HEK293 (cell line): ENCODE measurements at regions not wholly inside any gene's neighbourhood (a gene's known extent, or its start where the extent isn't known, plus 50 kb on each side); places are given as distances from the start of the nearest gene placed in this dataset.

Experiments used
- CTCF ChIA-PET: fragments of 350-600 bp; formaldehyde crosslinking; extraction: SDS; loops from one replicate; lab custom pipeline; 2021; ENCODE audit warnings: antibody characterized with exemption; lab: Yijun Ruan, JAX
- POLR2A ChIA-PET: fragments of 300-600 bp; formaldehyde crosslinking; extraction: SDS; loops from one replicate; lab custom pipeline; 2020; ENCODE audit warnings: antibody characterized with exemption, inconsistent platforms; lab: Yijun Ruan, JAX
- H3K27ac ChIP-seq: fragments of 200-500 bp; sonication (Bioruptor generic); 2 replicates; pipeline ENCODE4 v1.5.1; 2014; ENCODE audit warnings: low read depth, low read length, control low read depth, inconsistent platforms; ENCODE audit errors: extremely low read depth
- H3K36me3 ChIP-seq, 2 experiments: fragments of 200-500 bp in 1 of 2; sonication (Bioruptor generic) in 1 of 2; 1 replicate in 1 of 2; 2 replicates in 1 of 2; pipeline ENCODE4 v1.5.1; 2014 to 2017; ENCODE audit warnings: inconsistent platforms in 2 of 2, low read length in 2 of 2; ENCODE audit not compliant: control insufficient read depth in 2 of 2, insufficient read depth in 1 of 2
- H3K4me1 ChIP-seq: fragments of 200-500 bp; sonication (Bioruptor generic); 2 replicates; pipeline ENCODE4 v1.5.1; 2014; ENCODE audit warnings: mild to moderate bottlenecking, low read length, inconsistent platforms; ENCODE audit not compliant: control insufficient read depth, insufficient read depth
- H3K4me3 ChIP-seq: 2 replicates; pipeline ENCODE4 v1.5.1; 2011; ENCODE audit warnings: low read depth, mild to moderate bottlenecking, control low read depth, low read length, moderate library complexity
- H3K9me3 ChIP-seq: fragments of 200-500 bp; sonication (Bioruptor generic); 2 replicates; pipeline ENCODE4 v1.5.1; 2014; ENCODE audit warnings: low read depth, low read length, inconsistent platforms; ENCODE audit not compliant: control insufficient read depth, insufficient read depth
- CTCF ChIP-seq: fragments of 450-650 bp; formaldehyde crosslinking; IDR thresholded peaks from 2 replicates; pipeline ENCODE4 v1.5.1; 2016; ENCODE audit warnings: missing biosample characterization, missing genetic modification characterization
- EGR2 ChIP-seq: fragments of 450-650 bp; formaldehyde crosslinking; IDR thresholded peaks from 2 replicates; pipeline ENCODE4 v1.5.1; 2016; ENCODE audit warnings: low read depth, missing biosample characterization, missing genetic modification characterization
- ZFHX2 ChIP-seq: fragments of 450-650 bp; formaldehyde crosslinking; conservative IDR thresholded peaks from 2 replicates; pipeline ENCODE4 v1.5.1; 2016; ENCODE audit warnings: missing biosample characterization, missing genetic modification characterization
- ZNF146 ChIP-seq: fragments of 450-650 bp; formaldehyde crosslinking; IDR thresholded peaks from 2 replicates; pipeline ENCODE4 v1.5.1; 2016; ENCODE audit warnings: missing biosample characterization, missing genetic modification characterization
- ZNF280D ChIP-seq: fragments of 450-650 bp; formaldehyde crosslinking; IDR thresholded peaks from 2 replicates; pipeline ENCODE4 v1.5.1; 2016; ENCODE audit warnings: missing biosample characterization, missing genetic modification characterization
- ZNF324 ChIP-seq: fragments of 450-650 bp; formaldehyde crosslinking; IDR thresholded peaks from 2 replicates; pipeline ENCODE4 v1.5.1; 2016; ENCODE audit warnings: missing biosample characterization, missing genetic modification characterization
- ZNF335 ChIP-seq: fragments of 450-650 bp; formaldehyde crosslinking; conservative IDR thresholded peaks from 2 replicates; pipeline ENCODE4 v1.5.1; 2016; ENCODE audit warnings: missing biosample characterization, missing genetic modification characterization
- ZNF426 ChIP-seq: fragments of 450-650 bp; formaldehyde crosslinking; IDR thresholded peaks from 2 replicates; pipeline ENCODE4 v1.5.1; 2017; ENCODE audit warnings: missing biosample characterization, missing genetic modification characterization, mild to moderate bottlenecking, inconsistent platforms, moderate library complexity
- ZNF654 ChIP-seq: fragments of 450-650 bp; formaldehyde crosslinking; IDR thresholded peaks from 2 replicates; pipeline ENCODE4 v1.5.1; 2016; ENCODE audit warnings: low read depth, missing biosample characterization, missing genetic modification characterization
- ZNF660 ChIP-seq: fragments of 450-650 bp; IDR thresholded peaks from 2 replicates; pipeline ENCODE4 v1.5.1; 2018; ENCODE audit warnings: missing biosample characterization, mild to moderate bottlenecking, missing genetic modification characterization
- ZNF677 ChIP-seq: fragments of 450-650 bp; IDR thresholded peaks from 2 replicates; pipeline ENCODE4 v1.5.0; 2018; ENCODE audit warnings: missing biosample characterization, mild to moderate bottlenecking, missing genetic modification characterization, moderate library complexity
- ZSCAN23 ChIP-seq: fragments of 450-650 bp; formaldehyde crosslinking; IDR thresholded peaks from 2 replicates; pipeline ENCODE4 v1.5.1; 2016; ENCODE audit warnings: missing biosample characterization, missing genetic modification characterization
- TF ChIP-seq, protein P1 (sequence below): fragments of 450-650 bp; formaldehyde crosslinking; IDR thresholded peaks from 2 replicates; pipeline ENCODE4 v1.5.1; 2017; ENCODE audit warnings: missing biosample characterization, missing genetic modification characterization

- no peak overlapping the region for H3K27ac ChIP-seq
- POLR2A ChIA-PET = no interaction called here
- TF ChIP-seq ZNF677 (tag by site-specific recombination) = no peak
- TF ChIP-seq ZFHX2 (tag by site-specific recombination) = peak; percentile 65
- TF ChIP-seq ZNF280D (tag by site-specific recombination) = no peak
- TF ChIP-seq ZNF146 (tag by site-specific recombination) = no peak
- TF ChIP-seq ZNF324 (tag by site-specific recombination) = no peak
- peak; percentile 80 for TF ChIP-seq EGR2 (tag by site-specific recombination)
- TF ChIP-seq, protein P1, sequence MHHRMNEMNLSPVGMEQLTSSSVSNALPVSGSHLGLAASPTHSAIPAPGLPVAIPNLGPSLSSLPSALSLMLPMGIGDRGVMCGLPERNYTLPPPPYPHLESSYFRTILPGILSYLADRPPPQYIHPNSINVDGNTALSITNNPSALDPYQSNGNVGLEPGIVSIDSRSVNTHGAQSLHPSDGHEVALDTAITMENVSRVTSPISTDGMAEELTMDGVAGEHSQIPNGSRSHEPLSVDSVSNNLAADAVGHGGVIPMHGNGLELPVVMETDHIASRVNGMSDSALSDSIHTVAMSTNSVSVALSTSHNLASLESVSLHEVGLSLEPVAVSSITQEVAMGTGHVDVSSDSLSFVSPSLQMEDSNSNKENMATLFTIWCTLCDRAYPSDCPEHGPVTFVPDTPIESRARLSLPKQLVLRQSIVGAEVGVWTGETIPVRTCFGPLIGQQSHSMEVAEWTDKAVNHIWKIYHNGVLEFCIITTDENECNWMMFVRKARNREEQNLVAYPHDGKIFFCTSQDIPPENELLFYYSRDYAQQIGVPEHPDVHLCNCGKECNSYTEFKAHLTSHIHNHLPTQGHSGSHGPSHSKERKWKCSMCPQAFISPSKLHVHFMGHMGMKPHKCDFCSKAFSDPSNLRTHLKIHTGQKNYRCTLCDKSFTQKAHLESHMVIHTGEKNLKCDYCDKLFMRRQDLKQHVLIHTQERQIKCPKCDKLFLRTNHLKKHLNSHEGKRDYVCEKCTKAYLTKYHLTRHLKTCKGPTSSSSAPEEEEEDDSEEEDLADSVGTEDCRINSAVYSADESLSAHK (tag by site-specific recombination) = no peak
- TF ChIP-seq, all 188 proteins: peak for 2
- CTCF ChIA-PET = interaction anchor here (0.6 to 8.4 kb wide), 7 partner anchors 28 to 376 kb away, joined by 3 to 74 read pairs (median 4); no protein-coding TSS in a partner anchor
- Histone ChIP-seq H3K4me3 (no peak overlapping the region), H3K36me3 (no peaks in the 10 kb centered on the region), H3K9me3 (no peaks in the 10 kb centered on the region), H3K4me1 (no peaks in the 10 kb centered on the region)
These were observed 51.1 kb upstream of the POMGNT2 start for GRCh38 chr3:43156812-43157455.

GRCh38 chr3:43155464-43156121, 49.7 kb upstream of the POMGNT2 start:
- Histone ChIP-seq H3K4me3 (no peak overlapping the region), H3K27ac (no peak overlapping the region), H3K36me3 (no peaks in the 10 kb centered on the region), H3K9me3 (no peaks in the 10 kb centered on the region), H3K4me1 (no peaks in the 10 kb centered on the region)
- ChIA-PET POLR2A (no interaction called here), CTCF (interaction anchor here (0.6 to 8.4 kb wide), 9 partner anchors 15 to 348 kb away, joined by 3 to 74 read pairs (median 4); no protein-coding TSS in a partner anchor)
- TF ChIP-seq ZSCAN23 (tag by site-specific recombination) (no peak), ZNF654 (tag by site-specific recombination) (peak; percentile 56), ZNF426 (tag by site-specific recombination) (no peak), CTCF (0 out of 2 replicates have a peak, but pooled peaks have one; percentile 24), ZNF335 (0 out of 2 replicates have a peak, but pooled peaks have one; percentile 19), ZNF660 (tag by site-specific recombination) (0 out of 2 replicates have a peak, but pooled peaks have one; percentile 50)
